Prostate gland (tissue), 2 donors: ENCODE measurements at regions not wholly inside any gene's neighbourhood (a gene's known extent, or its start where the extent isn't known, plus 50 kb on each side); places are given as distances from the start of the nearest gene placed in this dataset.
"Not testable (repeated sequence)": the region's sequence is repeated elsewhere in the genome, so short reads cannot be mapped to it uniquely, and the experiment has no call there.

ENCODE experiments used
- DNase-seq: peaks from one replicate; pipeline ENCODE4 v3.0.0-alpha.2; 2019; ENCODE audit warnings: low spot score
- H3K27ac ChIP-seq, 2 donors: fragments of 200-600 bp; sonication (generic); 2 replicates each; pipeline ENCODE4 v1.5.1; 2017 to 2019
- H3K27me3 ChIP-seq: fragments of 200-600 bp; sonication (generic); replicated peaks from 2 replicates; pipeline ENCODE4 v1.5.1; 2019; ENCODE audit not compliant: insufficient read depth
- H3K36me3 ChIP-seq, 2 donors: fragments of 200-600 bp; sonication (generic); 1 replicate in 1 of 2; 2 replicates in 1 of 2; pipeline versions ENCODE4 v1.5.1 to v1.8.1; 2017 to 2019
- H3K4me1 ChIP-seq: fragments of 200-600 bp; sonication (generic); replicated peaks from 2 replicates; pipeline ENCODE4 v1.5.1; 2019
- H3K4me3 ChIP-seq, 2 donors: fragments of 200-600 bp; sonication (generic); 2 replicates each; pipeline ENCODE4 v1.5.1; 2017 to 2019
- H3K9me3 ChIP-seq: fragments of 200-600 bp; sonication (generic); 2 replicates; pipeline ENCODE4 v1.5.1; 2017
- POLR2A ChIP-seq: fragments of 450-650 bp; IDR thresholded peaks from one replicate; pipeline ENCODE4 v1.6.1; 2016; ENCODE audit warnings: antibody characterized with exemption, mild to moderate bottlenecking
- POLR2AphosphoS5 ChIP-seq: sonication (generic); formaldehyde crosslinking; IDR thresholded peaks from one replicate; pipeline ENCODE4 v1.6.1; 2017; ENCODE audit warnings: antibody characterized with exemption
- WGBS: methylation state at CpG from one replicate; pipeline ENCODE4 v1.1.5; 2018; 5-methylcytosine and 5-hydroxymethylcytosine counted together
- intact Hi-C: fragments of 100-400 bp; cut with DNase I; formaldehyde crosslinking; loops from one replicate; pipeline ENCODE4 v1.14.2; 2022
- TF ChIP-seq, protein P1 (sequence below), 4 experiments: fragments of 200-600 bp in 2 of 4; fragments of 450-650 bp in 2 of 4; sonication (generic) in 2 of 4; IDR thresholded peaks; 1 replicate in 3 of 4; 2 replicates in 1 of 4; pipeline ENCODE4 v1.5.1; 2016 to 2019; ENCODE audit warnings: antibody characterized with exemption in 4 of 4, mild to moderate bottlenecking in 2 of 4, moderate library complexity in 2 of 4

DNA sequence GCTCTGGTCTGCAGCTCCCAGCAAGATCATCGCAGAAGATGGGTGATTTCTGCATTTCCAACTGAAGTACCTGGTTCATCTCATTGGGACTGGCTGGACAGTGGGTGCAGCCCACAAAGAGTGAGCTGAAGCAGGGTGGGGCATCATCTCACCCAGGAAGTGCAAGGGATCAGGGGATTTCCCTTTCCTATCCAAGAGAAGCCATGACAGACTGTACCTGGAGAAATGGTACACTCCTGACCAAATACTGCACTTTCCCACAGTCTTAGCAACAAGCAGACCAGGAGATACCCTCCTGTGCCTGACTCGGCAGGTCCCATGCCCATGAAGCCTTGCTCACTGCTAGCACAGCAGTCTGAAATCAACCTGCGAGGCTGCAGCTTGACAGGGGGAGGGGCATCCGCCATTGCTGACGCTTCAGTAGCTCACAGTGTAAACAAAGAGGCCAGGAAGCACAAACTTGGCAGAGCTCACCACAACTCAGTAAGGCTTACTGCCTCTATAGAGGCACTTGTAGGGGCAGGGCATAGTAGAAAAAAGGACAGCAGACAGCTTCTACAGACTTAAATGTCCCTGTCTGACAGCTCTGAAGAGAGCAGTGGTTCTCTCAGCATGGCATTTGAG is 60.5 kb downstream of the AREG start:
- WGBS: 21% methylated on average over 5 of the region's 5 CpGs

DNA sequence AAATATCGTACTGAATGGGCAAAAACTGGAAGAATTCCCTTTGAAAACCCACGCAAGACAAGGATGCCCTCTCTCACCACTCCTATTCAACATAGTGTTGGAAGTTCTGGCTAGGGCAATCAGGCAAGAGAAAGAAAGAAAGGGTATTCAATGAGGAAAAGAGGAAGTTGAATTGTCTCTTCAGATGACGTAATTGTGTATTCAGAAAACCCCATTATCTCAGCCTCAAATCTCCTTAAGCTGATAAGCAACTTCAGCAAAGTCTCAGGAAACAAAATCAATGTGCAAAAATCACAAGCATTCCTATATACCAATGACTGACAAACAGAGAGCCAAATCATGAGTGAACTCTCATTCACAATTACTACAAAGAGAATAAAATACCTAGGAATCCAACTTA is 64.4 kb downstream of the AREG start:
- not testable (repeated sequence) for H3K4me1 ChIP-seq
- WGBS: 77% methylated on average over 3 of the region's 3 CpGs

More for the DNA sequence above, 60.5 kb downstream of the AREG start:
- H3K4me1 ChIP-seq, H3K36me3 ChIP-seq, H3K27ac ChIP-seq, H3K4me3 ChIP-seq, H3K9me3 ChIP-seq, intact Hi-C loops, H3K27me3 ChIP-seq: not testable (repeated sequence)
- DNase-seq: peak; percentile 19

DNA sequence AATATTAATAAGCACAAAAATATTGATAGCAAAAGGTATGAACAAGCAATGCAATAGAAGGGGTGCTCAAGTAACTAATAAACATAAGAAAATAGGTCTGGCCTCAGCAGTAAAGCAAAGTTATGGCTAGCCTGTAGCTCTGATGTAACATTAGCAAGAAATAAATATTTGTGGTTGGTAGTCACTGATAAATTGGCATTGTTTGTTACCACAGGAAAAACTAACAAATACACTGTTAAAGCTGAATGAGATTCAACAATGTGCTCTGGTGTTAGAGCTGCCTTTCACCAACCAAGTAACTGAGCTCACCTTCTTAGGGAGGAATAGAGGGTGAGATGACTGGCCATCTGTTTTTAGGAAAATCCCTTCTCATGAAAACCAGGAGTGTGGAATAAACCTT is 71.4 kb downstream of the AREG start:
- no peak for DNase-seq
- no peak overlapping the region for H3K4me3 ChIP-seq
- H3K27ac ChIP-seq: no peak overlapping the region
- intact Hi-C loops: no loop called here
- no peaks in the 10 kb centered on the region for H3K4me1 ChIP-seq
- TF ChIP-seq POLR2A (no peak), POLR2AphosphoS5 (no peak)
- TF ChIP-seq, protein P1, sequence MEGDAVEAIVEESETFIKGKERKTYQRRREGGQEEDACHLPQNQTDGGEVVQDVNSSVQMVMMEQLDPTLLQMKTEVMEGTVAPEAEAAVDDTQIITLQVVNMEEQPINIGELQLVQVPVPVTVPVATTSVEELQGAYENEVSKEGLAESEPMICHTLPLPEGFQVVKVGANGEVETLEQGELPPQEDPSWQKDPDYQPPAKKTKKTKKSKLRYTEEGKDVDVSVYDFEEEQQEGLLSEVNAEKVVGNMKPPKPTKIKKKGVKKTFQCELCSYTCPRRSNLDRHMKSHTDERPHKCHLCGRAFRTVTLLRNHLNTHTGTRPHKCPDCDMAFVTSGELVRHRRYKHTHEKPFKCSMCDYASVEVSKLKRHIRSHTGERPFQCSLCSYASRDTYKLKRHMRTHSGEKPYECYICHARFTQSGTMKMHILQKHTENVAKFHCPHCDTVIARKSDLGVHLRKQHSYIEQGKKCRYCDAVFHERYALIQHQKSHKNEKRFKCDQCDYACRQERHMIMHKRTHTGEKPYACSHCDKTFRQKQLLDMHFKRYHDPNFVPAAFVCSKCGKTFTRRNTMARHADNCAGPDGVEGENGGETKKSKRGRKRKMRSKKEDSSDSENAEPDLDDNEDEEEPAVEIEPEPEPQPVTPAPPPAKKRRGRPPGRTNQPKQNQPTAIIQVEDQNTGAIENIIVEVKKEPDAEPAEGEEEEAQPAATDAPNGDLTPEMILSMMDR (IDR thresholded peaks at IDR 0.05): no peak
- no peaks in the 10 kb centered on the region for H3K27me3 ChIP-seq
- no peaks in the 10 kb centered on the region for H3K36me3 ChIP-seq
- H3K9me3 ChIP-seq: no peaks in the 10 kb centered on the region

More for the DNA sequence above, 64.4 kb downstream of the AREG start:
- intact Hi-C loops, H3K36me3 ChIP-seq, H3K9me3 ChIP-seq, DNase-seq, H3K27me3 ChIP-seq, H3K4me3 ChIP-seq, H3K27ac ChIP-seq: not testable (repeated sequence)

DNA sequence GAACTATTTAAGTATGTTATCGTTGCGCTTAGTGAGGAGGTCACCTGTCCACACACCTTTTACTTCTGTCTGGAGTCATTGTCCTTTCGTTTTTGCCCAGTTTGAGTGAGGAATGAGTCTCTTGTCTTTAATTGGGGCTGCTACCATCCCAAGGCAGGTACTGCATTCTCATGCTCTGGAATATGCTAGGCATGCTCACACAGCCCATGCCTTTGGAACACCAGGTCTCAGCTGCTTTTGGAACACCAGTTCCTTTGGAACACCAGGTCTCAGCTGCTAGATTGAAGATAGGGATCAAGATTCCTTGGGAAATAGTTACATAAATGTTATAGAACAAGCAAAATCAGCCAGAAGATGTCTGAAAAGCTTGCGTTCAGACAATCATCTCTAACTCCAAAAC is 73.1 kb downstream of the AREG start:
- WGBS: 82% methylated on average over 4 of the region's 4 CpGs
- TF ChIP-seq, protein P1 (IDR thresholded peaks at IDR 0.05): no peak
- no peak for TF ChIP-seq POLR2AphosphoS5
- TF ChIP-seq POLR2A: no peak

DNA sequence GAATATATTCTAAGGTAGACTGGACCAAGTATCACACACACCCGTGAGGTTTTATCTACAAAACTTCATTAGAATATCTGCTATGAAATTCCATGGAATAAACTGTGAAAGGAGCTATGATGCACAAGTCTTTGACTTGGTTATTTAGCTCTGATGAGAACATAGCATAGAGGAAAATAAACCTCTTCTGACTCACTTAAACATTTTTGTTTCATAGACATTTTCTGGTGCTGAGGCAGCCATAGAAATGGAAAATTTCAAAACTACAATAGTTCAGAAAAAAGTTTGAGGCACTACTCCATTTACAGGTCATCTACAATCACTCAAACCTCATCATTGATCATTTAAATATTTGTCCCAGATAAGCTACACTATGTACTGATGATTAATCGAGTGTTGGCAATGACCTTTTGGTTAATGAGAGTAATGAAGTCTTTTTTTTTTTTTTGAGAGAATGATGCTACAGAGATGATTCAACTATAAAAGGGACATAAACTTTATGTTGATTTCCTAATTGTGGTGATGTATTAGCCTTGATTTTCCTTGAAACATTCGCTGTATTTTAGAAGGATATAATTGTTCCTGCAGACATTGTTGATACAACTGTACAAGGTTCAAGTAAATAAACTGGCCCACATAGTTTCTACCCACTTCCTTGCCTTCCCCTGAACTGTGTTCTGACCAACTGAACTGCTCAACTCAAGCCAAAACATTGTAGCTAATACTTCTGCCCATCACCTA is 77.5 kb downstream of the AREG start:
- TF ChIP-seq, protein P1 (IDR thresholded peaks at IDR 0.05): no peak
- no peak for TF ChIP-seq POLR2A
- TF ChIP-seq POLR2AphosphoS5: no peak

More for the DNA sequence above, 73.1 kb downstream of the AREG start:
- Histone ChIP-seq H3K27ac (no peak overlapping the region), H3K4me1 (no peaks in the 10 kb centered on the region), H3K4me3 (no peak overlapping the region), H3K36me3 (no peaks in the 10 kb centered on the region), H3K27me3 (no peaks in the 10 kb centered on the region), H3K9me3 (no peaks in the 10 kb centered on the region)
- intact Hi-C loops: no loop called here
- no peak for DNase-seq

DNA sequence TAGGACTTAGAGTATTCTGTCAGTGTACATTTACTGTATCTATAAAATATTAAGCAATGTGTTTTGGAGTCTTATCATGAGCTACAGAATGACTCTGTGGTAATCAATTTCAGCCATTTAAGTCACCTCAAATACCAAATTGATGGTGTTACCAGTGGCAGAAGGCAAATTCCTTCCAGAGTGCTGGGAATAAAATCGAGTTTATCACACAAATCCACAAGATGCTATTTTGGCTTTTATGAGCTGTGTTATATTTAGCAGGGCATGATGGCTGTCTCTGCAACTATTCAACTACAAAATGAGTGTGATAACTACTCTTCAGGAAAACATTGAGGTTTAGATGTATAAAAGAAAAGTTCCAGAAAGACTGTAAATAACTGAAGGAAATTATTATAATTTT is 78.2 kb downstream of the AREG start:
- TF ChIP-seq POLR2AphosphoS5: no peak
- TF ChIP-seq, protein P1 (IDR thresholded peaks at IDR 0.05): no peak
- TF ChIP-seq POLR2A: no peak
- intact Hi-C loops: no loop called here
- Histone ChIP-seq H3K27me3 (no peaks in the 10 kb centered on the region), H3K9me3 (no peaks in the 10 kb centered on the region), H3K4me3 (no peak overlapping the region), H3K4me1 (no peaks in the 10 kb centered on the region), H3K36me3 (no peaks in the 10 kb centered on the region), H3K27ac (no peak overlapping the region)
- 29% methylated on average over 1 of the region's 1 CpG for WGBS
- no peak for DNase-seq

More for the DNA sequence above, 77.5 kb downstream of the AREG start:
- DNase-seq: no peak
- Histone ChIP-seq H3K27me3 (no peaks in the 10 kb centered on the region), H3K36me3 (no peaks in the 10 kb centered on the region), H3K4me3 (no peak overlapping the region), H3K27ac (no peak overlapping the region), H3K9me3 (no peaks in the 10 kb centered on the region), H3K4me1 (no peaks in the 10 kb centered on the region)
- WGBS: 85% methylated on average over 3 of the region's 3 CpGs
- intact Hi-C loops: no loop called here
